A673 (cell line): ENCODE measurements at regions not wholly inside any gene's neighbourhood (a gene's known extent, or its start where the extent isn't known, plus 50 kb on each side); places are given as distances from the start of the nearest gene placed in this dataset.

Experiments
- CTCF ChIP-seq: fragments of 300-800, 200-600 bp; sonication (generic); conservative IDR thresholded peaks from 2 replicates; pipeline ENCODE4 v1.5.1; 2017; ENCODE audit warnings: low read depth, mild to moderate bottlenecking, antibody characterized with exemption, low read length, moderate library complexity, mixed read lengths
- EZH2 ChIP-seq: fragments of 200-600 bp; sonication (generic); IDR thresholded peaks from 2 replicates; pipeline ENCODE4 v1.6.1; 2017; ENCODE audit warnings: borderline replicate concordance, low read depth, mild to moderate bottlenecking, mixed read lengths, antibody characterized with exemption, low read length; ENCODE audit not compliant: poor library complexity, severe bottlenecking

- TF ChIP-seq CTCF (no peak), EZH2 (no peak)
Observed at GRCh38 chr6:95905132-95905531, 110.6 kb upstream of the FUT9 start.
